ENCODE measurements at regions not wholly inside any gene's neighbourhood (a gene's known extent, or its start where the extent isn't known, plus 50 kb on each side); places are given as distances from the start of the nearest gene placed in this dataset.

DNA sequence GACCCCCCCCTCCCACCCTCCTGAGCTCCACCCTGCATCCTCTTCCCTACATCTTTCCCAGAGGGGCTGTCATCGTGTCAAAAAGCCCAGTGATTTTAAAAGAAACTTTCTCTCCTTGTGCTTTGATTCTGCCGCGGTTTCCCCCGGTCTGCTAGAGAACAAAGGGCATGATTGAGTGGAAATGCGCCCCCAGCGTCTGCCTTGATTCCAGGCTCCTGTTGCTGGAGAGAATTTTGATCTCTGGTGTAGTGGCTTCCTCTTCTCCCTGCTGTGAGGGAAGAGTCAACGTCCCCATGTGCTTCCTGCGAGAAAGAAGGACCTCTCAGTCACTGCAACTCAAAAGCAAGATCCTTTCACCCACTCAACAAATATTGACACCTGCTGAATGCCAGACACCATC is 61.9 kb upstream of the RAPGEF1 start:
- in situ Hi-C loops (cut with MboI; ENCODE audit: low pct_unique_long_range_greater_than_20kb, low sequenced_read_pairs, unreplicated experiment) = no loop called here

DNA sequence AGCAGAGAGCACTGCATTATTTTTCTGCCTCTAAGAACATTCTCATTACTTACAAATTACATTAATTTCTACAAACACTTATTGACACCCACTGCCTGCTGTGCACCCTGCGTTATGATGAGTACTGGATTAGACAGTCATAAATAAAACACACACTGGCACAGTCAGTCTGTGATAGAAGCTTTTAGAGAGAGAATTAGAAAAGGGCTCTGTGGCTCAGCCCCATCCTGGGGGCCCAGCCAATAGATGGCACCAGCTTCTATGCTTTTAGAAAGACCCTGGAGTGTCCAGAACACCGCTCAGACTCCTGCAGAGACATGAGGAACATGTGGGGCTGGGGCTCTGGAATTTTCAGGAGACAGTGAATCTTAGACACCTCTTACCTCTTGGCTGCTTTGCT is 61.0 kb upstream of the RAPGEF1 start:
- in situ Hi-C loops (cut with MboI; ENCODE audit: low pct_unique_long_range_greater_than_20kb, low sequenced_read_pairs, unreplicated experiment) = no loop called here
- DNase-seq (ENCODE audit: low spot score) = no peak
- TF ChIP-seq, protein P1, sequence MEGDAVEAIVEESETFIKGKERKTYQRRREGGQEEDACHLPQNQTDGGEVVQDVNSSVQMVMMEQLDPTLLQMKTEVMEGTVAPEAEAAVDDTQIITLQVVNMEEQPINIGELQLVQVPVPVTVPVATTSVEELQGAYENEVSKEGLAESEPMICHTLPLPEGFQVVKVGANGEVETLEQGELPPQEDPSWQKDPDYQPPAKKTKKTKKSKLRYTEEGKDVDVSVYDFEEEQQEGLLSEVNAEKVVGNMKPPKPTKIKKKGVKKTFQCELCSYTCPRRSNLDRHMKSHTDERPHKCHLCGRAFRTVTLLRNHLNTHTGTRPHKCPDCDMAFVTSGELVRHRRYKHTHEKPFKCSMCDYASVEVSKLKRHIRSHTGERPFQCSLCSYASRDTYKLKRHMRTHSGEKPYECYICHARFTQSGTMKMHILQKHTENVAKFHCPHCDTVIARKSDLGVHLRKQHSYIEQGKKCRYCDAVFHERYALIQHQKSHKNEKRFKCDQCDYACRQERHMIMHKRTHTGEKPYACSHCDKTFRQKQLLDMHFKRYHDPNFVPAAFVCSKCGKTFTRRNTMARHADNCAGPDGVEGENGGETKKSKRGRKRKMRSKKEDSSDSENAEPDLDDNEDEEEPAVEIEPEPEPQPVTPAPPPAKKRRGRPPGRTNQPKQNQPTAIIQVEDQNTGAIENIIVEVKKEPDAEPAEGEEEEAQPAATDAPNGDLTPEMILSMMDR (IDR thresholded peaks at IDR 0.05; ENCODE audit: extremely low read depth, insufficient read depth, missing control alignments) = no peak

More for the DNA sequence above, 61.9 kb upstream of the RAPGEF1 start:
- TF ChIP-seq, protein P1 (IDR thresholded peaks at IDR 0.05; ENCODE audit: extremely low read depth, insufficient read depth, missing control alignments) = no peak
- no peak for DNase-seq (ENCODE audit: low spot score)

DNA sequence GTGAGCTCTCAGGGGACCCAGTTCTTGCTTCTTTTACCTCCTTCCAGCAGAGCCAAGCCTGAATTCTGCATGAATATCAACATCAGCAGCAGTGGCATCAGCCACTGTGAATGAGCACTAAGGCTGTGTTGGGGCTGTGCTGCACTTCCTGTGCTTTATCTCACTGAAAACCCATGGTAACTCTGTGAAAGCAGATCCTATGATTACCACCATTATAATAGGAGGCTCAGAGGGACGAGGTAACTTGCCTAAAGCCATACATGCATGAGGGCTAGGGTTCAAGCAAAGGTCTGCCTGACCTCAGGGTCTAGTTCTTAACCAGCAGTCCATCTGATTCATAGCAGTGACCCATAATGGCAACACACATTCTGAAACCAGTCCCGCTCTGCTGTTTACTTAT is 60.5 kb upstream of the RAPGEF1 start:
- in situ Hi-C loops (cut with MboI; ENCODE audit: low pct_unique_long_range_greater_than_20kb, low sequenced_read_pairs, unreplicated experiment) = no loop called here
- DNase-seq (ENCODE audit: low spot score) = no peak
- TF ChIP-seq, protein P1 (IDR thresholded peaks at IDR 0.05; ENCODE audit: extremely low read depth, insufficient read depth, missing control alignments) = no peak

DNA sequence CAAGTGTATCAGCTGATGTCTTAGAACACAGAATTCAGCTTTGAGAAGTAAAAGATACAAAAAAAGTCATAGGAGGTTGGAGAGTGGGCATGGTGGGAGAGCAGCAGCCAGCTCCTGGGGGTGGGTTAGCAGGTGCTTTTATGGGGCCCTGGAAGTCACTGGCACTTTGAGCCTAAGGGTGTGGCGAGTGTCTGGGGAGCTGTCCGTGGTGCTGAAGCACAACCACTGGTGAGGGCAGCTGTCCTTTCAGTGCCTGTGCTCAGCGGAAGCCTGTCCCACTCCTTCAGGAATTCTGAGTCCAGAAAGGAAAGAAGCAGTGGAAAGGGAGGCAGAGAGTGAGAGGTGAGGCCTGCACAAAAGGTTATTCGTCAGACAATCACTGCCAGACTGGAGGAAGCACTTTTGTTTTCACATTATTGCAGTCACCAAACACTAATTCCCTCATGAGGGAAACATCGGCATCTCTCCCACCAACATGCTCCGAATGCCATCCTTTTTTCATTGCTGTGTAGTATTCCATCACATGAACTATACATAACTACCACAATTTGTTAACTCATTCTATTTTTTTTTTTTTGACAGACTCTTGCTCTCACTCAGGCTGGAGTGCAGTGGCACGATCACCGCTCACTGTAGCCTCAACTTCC is 59.4 kb upstream of the RAPGEF1 start:
- TF ChIP-seq, protein P1 (IDR thresholded peaks at IDR 0.05; ENCODE audit: extremely low read depth, insufficient read depth, missing control alignments) = no peak
- in situ Hi-C loops (cut with MboI; ENCODE audit: low pct_unique_long_range_greater_than_20kb, low sequenced_read_pairs, unreplicated experiment) = no loop called here
- peak; percentile 69 for DNase-seq (ENCODE audit: low spot score)

DNA sequence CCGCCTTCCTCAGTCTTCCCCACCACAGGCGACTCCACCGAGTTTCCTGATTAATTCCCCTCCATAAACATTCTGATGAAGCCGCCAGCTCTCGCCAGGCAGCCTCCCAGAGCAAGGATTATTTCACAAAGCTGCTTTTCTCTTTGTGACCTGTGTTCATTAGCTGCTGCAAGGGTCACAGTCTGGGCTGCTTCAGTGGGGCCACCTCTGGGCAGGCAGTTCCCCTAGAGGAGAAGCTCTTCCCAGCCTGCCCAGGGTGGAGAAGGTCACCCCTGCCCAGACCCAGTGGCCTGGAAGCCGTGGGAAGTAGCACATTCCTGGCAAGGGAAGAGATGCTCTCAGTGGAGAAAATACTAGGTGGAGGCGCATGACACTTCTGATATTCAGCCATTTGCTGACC is 58.4 kb upstream of the RAPGEF1 start:
- in situ Hi-C loops (cut with MboI; ENCODE audit: low pct_unique_long_range_greater_than_20kb, low sequenced_read_pairs, unreplicated experiment) = no loop called here
- TF ChIP-seq, protein P1 (IDR thresholded peaks at IDR 0.05; ENCODE audit: extremely low read depth, insufficient read depth, missing control alignments) = no peak
- no peak for DNase-seq (ENCODE audit: low spot score)

DNA sequence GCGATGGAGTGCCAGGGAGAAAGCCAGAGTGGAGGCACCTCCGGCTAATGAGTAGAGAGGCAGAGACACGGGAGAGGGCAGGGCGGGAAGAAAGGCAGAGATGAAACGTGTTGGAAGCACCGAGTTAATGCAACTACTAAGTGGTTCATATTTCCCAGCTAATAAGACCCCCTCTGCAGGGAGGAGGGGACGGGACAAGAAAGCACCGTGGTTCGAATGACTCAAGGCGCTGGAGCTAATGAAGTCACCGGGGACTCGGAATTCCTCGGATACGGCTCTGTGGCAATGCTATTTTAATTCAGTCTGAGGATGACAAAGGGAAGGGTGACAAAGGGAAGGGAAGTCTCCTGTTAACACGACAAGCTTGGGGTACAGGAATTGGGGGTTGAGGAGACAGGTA is 54.5 kb upstream of the RAPGEF1 start:
- in situ Hi-C loops (cut with MboI; ENCODE audit: low pct_unique_long_range_greater_than_20kb, low sequenced_read_pairs, unreplicated experiment) = no loop called here
- DNase-seq (ENCODE audit: low spot score) = no peak
- TF ChIP-seq, protein P1 (IDR thresholded peaks at IDR 0.05; ENCODE audit: extremely low read depth, insufficient read depth, missing control alignments) = no peak
